ENCODE measurements at regions not wholly inside any gene's neighbourhood (a gene's known extent, or its start where the extent isn't known, plus 50 kb on each side); places are given as distances from the start of the nearest gene placed in this dataset.

- H3K9ac ChIP-seq (ENCODE audit: insufficient read depth, low read length): no peak overlapping the region
- no peaks in the 10 kb centered on the region for H3K79me2 ChIP-seq (ENCODE audit: control insufficient read depth, insufficient read depth, low read length)
- TF ChIP-seq, protein P1, sequence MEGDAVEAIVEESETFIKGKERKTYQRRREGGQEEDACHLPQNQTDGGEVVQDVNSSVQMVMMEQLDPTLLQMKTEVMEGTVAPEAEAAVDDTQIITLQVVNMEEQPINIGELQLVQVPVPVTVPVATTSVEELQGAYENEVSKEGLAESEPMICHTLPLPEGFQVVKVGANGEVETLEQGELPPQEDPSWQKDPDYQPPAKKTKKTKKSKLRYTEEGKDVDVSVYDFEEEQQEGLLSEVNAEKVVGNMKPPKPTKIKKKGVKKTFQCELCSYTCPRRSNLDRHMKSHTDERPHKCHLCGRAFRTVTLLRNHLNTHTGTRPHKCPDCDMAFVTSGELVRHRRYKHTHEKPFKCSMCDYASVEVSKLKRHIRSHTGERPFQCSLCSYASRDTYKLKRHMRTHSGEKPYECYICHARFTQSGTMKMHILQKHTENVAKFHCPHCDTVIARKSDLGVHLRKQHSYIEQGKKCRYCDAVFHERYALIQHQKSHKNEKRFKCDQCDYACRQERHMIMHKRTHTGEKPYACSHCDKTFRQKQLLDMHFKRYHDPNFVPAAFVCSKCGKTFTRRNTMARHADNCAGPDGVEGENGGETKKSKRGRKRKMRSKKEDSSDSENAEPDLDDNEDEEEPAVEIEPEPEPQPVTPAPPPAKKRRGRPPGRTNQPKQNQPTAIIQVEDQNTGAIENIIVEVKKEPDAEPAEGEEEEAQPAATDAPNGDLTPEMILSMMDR (conservative IDR thresholded peaks at IDR 0.05 in 1 of 2, IDR thresholded peaks at IDR 0.05 in 1 of 2; ENCODE audit: low read depth in 1 of 2, low read length in 2 of 2): no peak
- no peak for TF ChIP-seq EZH2 (IDR thresholded peaks at IDR 0.05; ENCODE audit: low read length, missing control alignments)
- no peaks in the 10 kb centered on the region for H3K27me3 ChIP-seq (ENCODE audit: control insufficient read depth, insufficient read depth, low read length)
- H3K4me2 ChIP-seq (ENCODE audit: extremely low read depth, insufficient read depth, low read length): no peak overlapping the region
- no peaks in the 10 kb centered on the region for H3K36me3 ChIP-seq (ENCODE audit: control insufficient read depth, insufficient read depth, low read length)
- H4K20me1 ChIP-seq (ENCODE audit: control insufficient read depth, extremely low read depth, insufficient read depth, low read length): no peaks in the 10 kb centered on the region
- no peak overlapping the region for H2AFZ ChIP-seq (ENCODE audit: low read length)
- no peaks in the 10 kb centered on the region for H3K4me1 ChIP-seq (ENCODE audit: control insufficient read depth, extremely low read depth, insufficient read depth, low read length)
- H3K9me3 ChIP-seq (ENCODE audit: control insufficient read depth, insufficient read depth, low read depth, low read length): no peaks in the 10 kb centered on the region
- no peak overlapping the region for H3K27ac ChIP-seq (ENCODE audit: insufficient read depth, low read length)
- no peak overlapping the region for H3K4me3 ChIP-seq (replicated peaks in 1 of 4; ENCODE audit: control extremely low read depth in 1 of 4, insufficient read depth in 1 of 4, low read depth in 3 of 4, low read length in 4 of 4)
- no peak for DNase-seq (ENCODE audit: low read depth in 2 of 2)
Measured at GRCh38 chr12:105436636-105437035, 106.1 kb downstream of the C12orf75 start.

DNA sequence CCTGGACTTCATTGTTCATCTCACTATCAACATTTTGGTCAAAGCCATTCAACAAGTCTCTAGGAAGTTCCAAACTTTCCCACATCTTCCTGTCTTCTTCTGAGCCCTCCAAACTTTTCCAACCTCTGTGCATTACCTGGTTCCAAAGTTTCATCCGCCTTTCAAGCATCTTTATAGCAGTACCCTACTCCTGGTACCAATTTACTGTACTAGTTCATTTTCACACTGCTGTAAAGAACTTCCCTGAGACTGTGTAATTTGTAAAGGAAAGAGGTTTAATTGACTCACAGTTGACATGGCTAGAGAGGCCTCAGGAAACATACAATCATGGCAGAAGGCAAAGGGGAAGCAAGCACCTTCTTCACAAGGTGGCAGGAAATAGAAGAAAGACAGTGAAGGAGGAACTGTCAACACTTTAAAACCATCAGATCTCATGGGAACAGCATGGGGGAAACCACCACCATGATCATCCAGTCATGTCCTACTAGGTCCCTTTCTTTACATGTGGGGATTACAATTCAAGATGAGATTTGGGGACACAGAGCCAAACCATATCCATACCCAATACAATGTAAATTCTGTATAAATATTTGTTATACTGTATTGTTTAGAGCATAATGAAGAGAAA lies 109.7 kb downstream of the C12orf75 start:
- H3K27ac ChIP-seq (ENCODE audit: insufficient read depth, low read length): no peak overlapping the region
- no peak for DNase-seq (ENCODE audit: low read depth in 2 of 2)
- H3K4me3 ChIP-seq (replicated peaks in 1 of 4; ENCODE audit: control extremely low read depth in 1 of 4, insufficient read depth in 1 of 4, low read depth in 3 of 4, low read length in 4 of 4): no peak overlapping the region
- no peak overlapping the region for H3K9ac ChIP-seq (ENCODE audit: insufficient read depth, low read length)
- H3K4me1 ChIP-seq (ENCODE audit: control insufficient read depth, extremely low read depth, insufficient read depth, low read length): no peaks in the 10 kb centered on the region
- no peaks in the 10 kb centered on the region for H3K27me3 ChIP-seq (ENCODE audit: control insufficient read depth, insufficient read depth, low read length)
- no peaks in the 10 kb centered on the region for H3K79me2 ChIP-seq (ENCODE audit: control insufficient read depth, insufficient read depth, low read length)
- H3K36me3 ChIP-seq (ENCODE audit: control insufficient read depth, insufficient read depth, low read length): no peaks in the 10 kb centered on the region
- no peaks in the 10 kb centered on the region for H3K9me3 ChIP-seq (ENCODE audit: control insufficient read depth, insufficient read depth, low read depth, low read length)
- no peak overlapping the region for H2AFZ ChIP-seq (ENCODE audit: low read length)
- H4K20me1 ChIP-seq (ENCODE audit: control insufficient read depth, extremely low read depth, insufficient read depth, low read length): no peaks in the 10 kb centered on the region
- no peak overlapping the region for H3K4me2 ChIP-seq (ENCODE audit: extremely low read depth, insufficient read depth, low read length)
- TF ChIP-seq, protein P1 (conservative IDR thresholded peaks at IDR 0.05 in 1 of 2, IDR thresholded peaks at IDR 0.05 in 1 of 2; ENCODE audit: low read depth in 1 of 2, low read length in 2 of 2): no peak
- no peak for TF ChIP-seq EZH2 (IDR thresholded peaks at IDR 0.05; ENCODE audit: low read length, missing control alignments)

DNA sequence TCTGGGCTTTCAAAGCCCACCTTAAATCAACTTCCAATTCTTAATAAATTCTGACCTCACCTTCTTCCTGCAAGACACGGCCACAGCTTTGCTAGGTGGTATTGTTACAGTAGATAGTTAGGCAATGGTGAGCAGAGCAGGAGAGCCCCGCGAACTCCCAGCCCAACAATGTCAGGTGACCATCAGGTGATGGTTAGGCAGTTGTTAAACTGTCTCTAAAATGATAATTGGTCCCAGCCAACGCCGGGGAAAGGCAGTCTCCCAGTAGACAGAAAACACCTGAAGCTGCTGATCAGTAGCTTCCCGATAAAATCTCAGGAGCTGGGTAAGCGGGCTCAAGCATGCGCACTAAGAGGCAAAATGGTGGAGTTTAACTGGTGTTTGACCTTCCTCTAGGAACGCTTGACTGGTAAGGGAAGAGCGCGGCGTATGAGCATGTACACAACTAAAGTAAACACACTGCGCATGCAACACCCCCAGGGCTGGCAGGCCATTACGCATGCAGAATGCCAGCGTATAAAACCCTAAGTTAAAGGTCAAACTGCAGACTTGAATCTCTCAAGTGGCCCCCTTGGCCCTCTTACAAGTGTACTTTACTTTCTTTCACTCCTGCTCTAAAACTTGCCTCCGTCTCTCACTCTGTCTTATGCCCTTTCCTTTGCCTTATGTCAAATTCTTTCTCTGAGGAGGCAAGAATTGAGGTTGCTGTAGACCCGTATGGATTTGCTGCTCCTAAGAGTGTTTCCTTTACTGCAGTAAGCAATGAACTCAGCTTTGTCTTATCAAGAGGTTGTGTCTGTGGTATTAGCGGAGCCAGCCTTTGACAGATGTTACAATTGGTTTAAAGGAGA lies 113.5 kb downstream of the C12orf75 start:
- Histone ChIP-seq H3K4me3 (replicated peaks in 1 of 4; ENCODE audit: control extremely low read depth in 1 of 4, insufficient read depth in 1 of 4, low read depth in 3 of 4, low read length in 4 of 4) (no peak overlapping the region), H2AFZ (ENCODE audit: low read length) (no peak overlapping the region), H3K27me3 (ENCODE audit: control insufficient read depth, insufficient read depth, low read length) (no peaks in the 10 kb centered on the region), H3K27ac (ENCODE audit: insufficient read depth, low read length) (no peak overlapping the region), H3K4me2 (ENCODE audit: extremely low read depth, insufficient read depth, low read length) (no peak overlapping the region), H3K9me3 (ENCODE audit: control insufficient read depth, insufficient read depth, low read depth, low read length) (no peaks in the 10 kb centered on the region), H3K79me2 (ENCODE audit: control insufficient read depth, insufficient read depth, low read length) (no peaks in the 10 kb centered on the region), H3K9ac (ENCODE audit: insufficient read depth, low read length) (no peak overlapping the region), H3K4me1 (ENCODE audit: control insufficient read depth, extremely low read depth, insufficient read depth, low read length) (no peaks in the 10 kb centered on the region), H3K36me3 (ENCODE audit: control insufficient read depth, insufficient read depth, low read length) (no peaks in the 10 kb centered on the region), H4K20me1 (ENCODE audit: control insufficient read depth, extremely low read depth, insufficient read depth, low read length) (no peaks in the 10 kb centered on the region)
- TF ChIP-seq EZH2 (IDR thresholded peaks at IDR 0.05; ENCODE audit: low read length, missing control alignments): no peak
- TF ChIP-seq, protein P1 (conservative IDR thresholded peaks at IDR 0.05 in 1 of 2, IDR thresholded peaks at IDR 0.05 in 1 of 2; ENCODE audit: low read depth in 1 of 2, low read length in 2 of 2): no peak
- peak in 1 of 2 donors; percentile 87 for DNase-seq (ENCODE audit: low read depth in 2 of 2)

Measured in fibroblast of lung (primary cell).